Ovary (tissue), 7 donors: ENCODE measurements at regions not wholly inside any gene's neighbourhood (a gene's known extent, or its start where the extent isn't known, plus 50 kb on each side); places are given as distances from the start of the nearest gene placed in this dataset.

Experiments
- DNase-seq, 5 donors: peaks; one replicate each; pipeline ENCODE4 v3.0.0-alpha.2; 2019 to 2020
- H3K27ac ChIP-seq, 2 donors: fragments of 200-600 bp; one replicate each; pipeline versions ENCODE4 v1.5.1 to v1.8.0; 2019 to 2022
- H3K27me3 ChIP-seq: fragments of 200-600 bp; one replicate; pipeline ENCODE4 v1.8.0; 2022
- H3K36me3 ChIP-seq: fragments of 200-600 bp; sonication (generic); one replicate; pipeline ENCODE4 v1.5.1; 2019
- H3K4me1 ChIP-seq: one replicate; pipeline ENCODE4 v1.8.1; 2013; ENCODE audit warnings: mild to moderate bottlenecking, moderate library complexity; ENCODE audit not compliant: insufficient read depth
- H3K4me3 ChIP-seq: fragments of 200-600 bp; sonication (generic); one replicate; pipeline ENCODE4 v1.5.1; 2017
- H3K9me3 ChIP-seq, 2 donors: fragments of 200-600 bp in 1 of 2; sonication (generic) in 1 of 2; one replicate each; pipeline versions ENCODE4 v1.5.1 to v1.8.1; 2013 to 2019; ENCODE audit warnings: mild to moderate bottlenecking in 1 of 2, moderate library complexity in 1 of 2
- CTCF ChIP-seq, 3 donors: fragments of 450-650 bp in 2 of 3; fragments of 200-600 bp in 1 of 3; IDR thresholded peaks; one replicate each; pipeline versions ENCODE4 v1.5.1 to v1.8.0; 2016 to 2022; ENCODE audit warnings: antibody characterized with exemption in 3 of 3, mild to moderate bottlenecking in 1 of 3
- EP300 ChIP-seq: sonication (generic); formaldehyde crosslinking; IDR thresholded peaks from one replicate; pipeline ENCODE4 v1.6.1; 2017; ENCODE audit warnings: antibody characterized with exemption
- POLR2A ChIP-seq: fragments of 450-650 bp; IDR thresholded peaks from one replicate; pipeline ENCODE4 v1.6.1; 2017; ENCODE audit warnings: antibody characterized with exemption, mild to moderate bottlenecking, moderate library complexity
- WGBS, 3 donors: extraction: QIAGEN DNeasy Blood & Tissue Kit in 1 of 3; methylation state at CpG; one replicate each; pipeline versions ENCODE4 v1.1.5 to v1.1.7; 2013 to 2017; 5-methylcytosine and 5-hydroxymethylcytosine counted together
- intact Hi-C, 4 donors: fragments of 100-400 bp; cut with DNase I; formaldehyde crosslinking; loops; one replicate each; pipeline versions ENCODE4 v1.11.0 to v1.15.1; 2022 to 2023
- donor health status: DM: no; HTN: no; CAD: no; lungs with moderate emphysema.
- donor health status: DM: no; HTN: no; CAD: no.
- donor health status: Bipolar disorder and iron deficiency.
- donor health status: DM: no; HTN: no; CAD: no.
- donor health status: DM: yes; HTN: yes; CAD: no.

- no peak overlapping the region for H3K4me3 ChIP-seq
- intact Hi-C loops = no loop called here
- no peaks in the 10 kb centered on the region for H3K36me3 ChIP-seq
- H3K27ac ChIP-seq = no peak overlapping the region
- TF ChIP-seq CTCF (IDR thresholded peaks at IDR 0.05) (no peak), EP300 (no peak), POLR2A (no peak)
- H3K4me1 ChIP-seq = no peaks in the 10 kb centered on the region
- H3K9me3 ChIP-seq = no peaks in the 10 kb centered on the region
- DNase-seq = no peak
- no peaks in the 10 kb centered on the region for H3K27me3 ChIP-seq
These were observed 108.9 kb upstream of the ADAMTS3 start for GRCh38 chr4:72677886-72678285.

- no peak for DNase-seq
- WGBS, 3 donors = 64 to 87% (median 68%) methylated on average over 4 of the region's 4 CpGs
- intact Hi-C loops = no loop called here
- no peaks in the 10 kb centered on the region for H3K27me3 ChIP-seq
- no peaks in the 10 kb centered on the region for H3K9me3 ChIP-seq
- TF ChIP-seq CTCF (IDR thresholded peaks at IDR 0.05) = no peak
- TF ChIP-seq EP300 = no peak
- TF ChIP-seq POLR2A = no peak
- no peaks in the 10 kb centered on the region for H3K4me1 ChIP-seq
- H3K36me3 ChIP-seq = no peaks in the 10 kb centered on the region
- no peak overlapping the region for H3K27ac ChIP-seq
- H3K4me3 ChIP-seq = no peak overlapping the region
These were observed 108.2 kb upstream of the ADAMTS3 start for GRCh38 chr4:72677265-72677664.

GRCh38 chr4:72671980-72672379 is 103.0 kb upstream of the ADAMTS3 start:
- no peak for DNase-seq
- no peaks in the 10 kb centered on the region for H3K27me3 ChIP-seq
- WGBS, 3 donors = 93 to 100% (median 94%) methylated on average over 3 of the region's 3 CpGs
- no peak overlapping the region for H3K27ac ChIP-seq
- TF ChIP-seq EP300 = no peak
- no peak for TF ChIP-seq CTCF (IDR thresholded peaks at IDR 0.05)
- no peak for TF ChIP-seq POLR2A
- H3K4me1 ChIP-seq = no peaks in the 10 kb centered on the region
- intact Hi-C loops = no loop called here
- no peaks in the 10 kb centered on the region for H3K9me3 ChIP-seq
- no peaks in the 10 kb centered on the region for H3K36me3 ChIP-seq
- no peak overlapping the region for H3K4me3 ChIP-seq

- Histone ChIP-seq H3K4me3 (no peak overlapping the region), H3K4me1 (no peaks in the 10 kb centered on the region), H3K36me3 (no peaks in the 10 kb centered on the region), H3K27me3 (no peaks in the 10 kb centered on the region), H3K9me3 (no peaks in the 10 kb centered on the region), H3K27ac (no peak overlapping the region)
- DNase-seq = no peak
- intact Hi-C loops = no loop called here
- WGBS, 3 donors = 84 to 89% (median 89%) methylated on average over 4 of the region's 4 CpGs
- TF ChIP-seq EP300 (no peak), POLR2A (no peak)
These were observed 101.5 kb upstream of the ADAMTS3 start for GRCh38 chr4:72670521-72670920.

GRCh38 chr4:72666910-72667309 is 97.9 kb upstream of the ADAMTS3 start:
- intact Hi-C loops = no loop called here
- Histone ChIP-seq H3K36me3 (no peaks in the 10 kb centered on the region), H3K27me3 (no peaks in the 10 kb centered on the region), H3K4me3 (no peak overlapping the region), H3K9me3 (no peaks in the 10 kb centered on the region), H3K4me1 (no peaks in the 10 kb centered on the region), H3K27ac (no peak overlapping the region)
- TF ChIP-seq POLR2A (no peak), EP300 (no peak), CTCF (IDR thresholded peaks at IDR 0.05) (no peak)
- 88 to 92% (median 89%) methylated on average over 9 of the region's 9 CpGs for WGBS, 3 donors
- DNase-seq = no peak
